ENCODE measurements at regions not wholly inside any gene's neighbourhood (a gene's known extent, or its start where the extent isn't known, plus 50 kb on each side); places are given as distances from the start of the nearest gene placed in this dataset.

- TF ChIP-seq CTCF (conservative IDR thresholded peaks at IDR 0.05; ENCODE audit: low read length) (no peak), EZH2phosphoT487 (IDR thresholded peaks at IDR 0.05; ENCODE audit: borderline replicate concordance, low read depth, low read length) (no peak)
Observed at GRCh38 chr1:181150273-181150672, 61.8 kb downstream of the IER5 start.
